ENCODE measurements at regions not wholly inside any gene's neighbourhood (a gene's known extent, or its start where the extent isn't known, plus 50 kb on each side); places are given as distances from the start of the nearest gene placed in this dataset.

- TF ChIP-seq POLR2AphosphoS5 (IDR thresholded peaks at IDR 0.05), result no peak
- TF ChIP-seq, protein P1, sequence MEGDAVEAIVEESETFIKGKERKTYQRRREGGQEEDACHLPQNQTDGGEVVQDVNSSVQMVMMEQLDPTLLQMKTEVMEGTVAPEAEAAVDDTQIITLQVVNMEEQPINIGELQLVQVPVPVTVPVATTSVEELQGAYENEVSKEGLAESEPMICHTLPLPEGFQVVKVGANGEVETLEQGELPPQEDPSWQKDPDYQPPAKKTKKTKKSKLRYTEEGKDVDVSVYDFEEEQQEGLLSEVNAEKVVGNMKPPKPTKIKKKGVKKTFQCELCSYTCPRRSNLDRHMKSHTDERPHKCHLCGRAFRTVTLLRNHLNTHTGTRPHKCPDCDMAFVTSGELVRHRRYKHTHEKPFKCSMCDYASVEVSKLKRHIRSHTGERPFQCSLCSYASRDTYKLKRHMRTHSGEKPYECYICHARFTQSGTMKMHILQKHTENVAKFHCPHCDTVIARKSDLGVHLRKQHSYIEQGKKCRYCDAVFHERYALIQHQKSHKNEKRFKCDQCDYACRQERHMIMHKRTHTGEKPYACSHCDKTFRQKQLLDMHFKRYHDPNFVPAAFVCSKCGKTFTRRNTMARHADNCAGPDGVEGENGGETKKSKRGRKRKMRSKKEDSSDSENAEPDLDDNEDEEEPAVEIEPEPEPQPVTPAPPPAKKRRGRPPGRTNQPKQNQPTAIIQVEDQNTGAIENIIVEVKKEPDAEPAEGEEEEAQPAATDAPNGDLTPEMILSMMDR (IDR thresholded peaks at IDR 0.05), result no peak
Observed at GRCh38 chr5:125115195-125115525, 368.7 kb upstream of the ZNF608 start.
